ENCODE measurements at regions not wholly inside any gene's neighbourhood (a gene's known extent, or its start where the extent isn't known, plus 50 kb on each side); places are given as distances from the start of the nearest gene placed in this dataset.

GRCh38 chr13:53807251-53807834 lies 778.7 kb downstream of the OLFM4 start (continued):
- TF ChIP-seq CHD7 (IDR thresholded peaks at IDR 0.05; ENCODE audit: insufficient replicate concordance, low read length), result no peak
